ENCODE measurements at regions not wholly inside any gene's neighbourhood (a gene's known extent, or its start where the extent isn't known, plus 50 kb on each side); places are given as distances from the start of the nearest gene placed in this dataset.

GRCh38 chr21:19713313-19713712 is 1284.9 kb upstream of the NCAM2 start:
- no peak for DNase-seq

DNA sequence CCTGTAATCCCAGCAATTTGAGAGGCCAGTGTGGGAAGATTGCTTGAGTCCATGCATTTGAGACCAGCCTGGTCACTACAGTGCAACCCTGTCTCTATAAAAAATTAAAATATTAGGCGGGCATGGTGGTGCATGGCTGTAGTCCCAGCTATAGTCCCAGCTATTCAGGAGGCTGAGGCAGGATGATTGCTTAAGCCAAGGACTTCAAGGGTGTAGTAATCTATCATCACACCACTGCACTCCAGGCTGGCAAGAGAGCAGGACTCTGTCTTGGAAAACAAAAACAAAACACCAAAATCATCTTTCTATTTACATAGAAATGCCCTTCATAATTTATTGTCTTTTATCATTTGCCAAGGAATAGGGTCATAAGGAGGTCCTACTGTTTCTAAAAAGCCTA is 1274.1 kb upstream of the NCAM2 start:
- DNase-seq, result no peak

DNA sequence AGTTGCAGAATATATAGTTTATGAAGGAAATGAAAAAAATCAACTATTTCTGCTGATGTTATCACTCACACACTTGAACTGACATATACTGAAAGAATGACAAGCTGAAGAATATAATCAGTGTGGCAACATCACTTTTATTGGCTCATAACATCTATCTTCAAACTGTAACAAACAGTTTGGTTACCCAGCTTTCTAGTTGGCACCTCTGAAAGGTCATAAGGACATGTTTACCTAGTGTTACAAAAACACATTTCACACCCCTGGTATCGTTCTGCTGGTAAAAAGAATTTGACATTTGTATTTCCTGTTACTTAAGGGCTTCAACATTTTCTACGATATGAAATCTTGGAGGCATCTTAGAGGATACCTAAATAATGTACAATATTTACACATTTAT is 1267.0 kb upstream of the NCAM2 start:
- no peak for DNase-seq

- DNase-seq, result no peak
Measured at GRCh38 chr21:19759836-19760235, 1238.4 kb upstream of the NCAM2 start.

DNA sequence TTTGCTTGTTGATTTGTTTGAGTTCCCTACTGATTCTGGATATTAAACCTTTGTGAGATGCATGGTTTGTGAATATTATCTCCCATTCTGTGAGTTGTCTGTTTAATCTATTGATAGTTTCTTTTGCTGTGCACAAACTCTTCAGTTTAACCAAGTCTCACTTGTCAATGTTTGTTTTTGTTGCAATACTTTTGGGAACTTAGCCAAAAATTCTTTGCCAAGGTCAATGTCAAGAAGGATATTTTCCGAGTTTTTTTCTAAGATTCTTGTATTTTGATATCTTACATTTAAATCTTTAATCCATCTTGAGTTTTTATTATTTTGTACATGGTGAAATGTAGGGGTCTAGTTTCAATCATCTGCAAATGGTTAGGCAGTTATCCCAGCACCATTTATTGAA is 1230.7 kb upstream of the NCAM2 start:
- DNase-seq, result no peak

DNA sequence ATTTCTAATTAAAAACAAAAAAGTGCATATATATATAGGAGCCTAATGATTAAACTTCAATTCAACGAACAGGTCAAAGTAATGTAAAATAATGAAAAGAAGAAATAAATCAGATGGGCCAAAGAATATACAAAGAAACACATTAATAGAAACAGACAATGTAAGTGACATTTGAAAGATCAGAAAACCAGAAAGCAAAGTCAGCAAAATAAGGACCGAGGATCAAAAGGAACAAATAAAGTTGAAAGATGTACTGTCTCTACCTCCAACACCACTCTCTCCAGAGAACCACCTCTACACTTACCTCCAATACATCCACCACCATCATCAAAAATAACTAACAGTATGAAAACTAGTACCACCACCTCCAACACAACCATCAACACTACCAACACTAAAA is 1226.3 kb upstream of the NCAM2 start:
- no peak for DNase-seq

GRCh38 chr21:19776076-19776475 is 1222.1 kb upstream of the NCAM2 start:
- no peak for DNase-seq

- DNase-seq, result no peak
Measured at GRCh38 chr21:19781881-19782652, 1216.1 kb upstream of the NCAM2 start.

DNA sequence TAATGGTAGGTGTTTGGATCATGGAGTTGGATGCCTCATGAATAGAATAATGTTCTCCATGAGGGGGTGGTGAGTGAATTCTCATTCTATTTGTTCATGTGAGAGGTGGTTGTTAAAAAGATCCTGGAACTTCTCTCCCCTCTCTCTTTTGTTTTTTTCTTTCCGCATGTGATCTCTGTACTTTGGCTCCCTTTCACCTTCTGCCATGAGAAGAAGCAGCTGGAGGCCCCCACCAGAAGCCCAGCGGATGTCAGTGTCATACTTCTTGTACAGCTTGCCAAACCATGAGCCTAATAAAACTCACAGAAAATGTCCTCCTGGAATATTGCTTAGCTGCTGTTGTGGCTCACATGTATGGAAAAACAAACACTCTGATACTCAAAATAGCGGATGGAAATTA is 1212.3 kb upstream of the NCAM2 start:
- DNase-seq, result no peak

- DNase-seq, result no peak
Measured at GRCh38 chr21:19792004-19792403, 1206.2 kb upstream of the NCAM2 start.

- DNase-seq, result no peak
Measured at GRCh38 chr21:19807201-19807600, 1191.0 kb upstream of the NCAM2 start.

DNA sequence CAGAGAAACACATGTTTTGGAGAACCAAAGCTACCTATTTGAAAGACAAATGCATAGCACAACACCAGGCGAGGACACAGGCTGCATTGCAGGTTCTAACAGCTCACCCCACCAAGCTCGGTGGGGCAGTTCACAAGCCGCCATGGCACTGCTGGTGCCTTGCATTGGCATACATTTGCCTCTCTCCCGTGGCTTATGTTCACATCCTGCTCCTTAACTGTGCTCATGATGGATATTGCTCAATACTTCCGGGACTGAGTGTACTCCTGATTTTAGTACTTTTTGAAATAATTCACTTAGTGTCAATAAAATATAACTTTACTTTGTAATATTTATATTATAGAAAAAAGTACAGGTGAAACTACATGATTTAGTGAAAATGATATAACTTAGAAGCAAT is 1187.4 kb upstream of the NCAM2 start:
- DNase-seq, result no peak

- no peak for DNase-seq
Measured at GRCh38 chr21:19830446-19830845, 1167.8 kb upstream of the NCAM2 start.

- no peak for DNase-seq
Measured at GRCh38 chr21:19832551-19832950, 1165.7 kb upstream of the NCAM2 start.

- no peak for DNase-seq
Measured at GRCh38 chr21:19833082-19833481, 1165.1 kb upstream of the NCAM2 start.

- no peak for DNase-seq
Measured at GRCh38 chr21:19842601-19843000, 1155.6 kb upstream of the NCAM2 start.

GRCh38 chr21:19844334-19844733 is 1153.9 kb upstream of the NCAM2 start:
- no peak for DNase-seq

- DNase-seq, result no peak
Measured at GRCh38 chr21:19850157-19850556, 1148.1 kb upstream of the NCAM2 start.

- no peak for DNase-seq
Measured at GRCh38 chr21:19853061-19853460, 1145.1 kb upstream of the NCAM2 start.

DNA sequence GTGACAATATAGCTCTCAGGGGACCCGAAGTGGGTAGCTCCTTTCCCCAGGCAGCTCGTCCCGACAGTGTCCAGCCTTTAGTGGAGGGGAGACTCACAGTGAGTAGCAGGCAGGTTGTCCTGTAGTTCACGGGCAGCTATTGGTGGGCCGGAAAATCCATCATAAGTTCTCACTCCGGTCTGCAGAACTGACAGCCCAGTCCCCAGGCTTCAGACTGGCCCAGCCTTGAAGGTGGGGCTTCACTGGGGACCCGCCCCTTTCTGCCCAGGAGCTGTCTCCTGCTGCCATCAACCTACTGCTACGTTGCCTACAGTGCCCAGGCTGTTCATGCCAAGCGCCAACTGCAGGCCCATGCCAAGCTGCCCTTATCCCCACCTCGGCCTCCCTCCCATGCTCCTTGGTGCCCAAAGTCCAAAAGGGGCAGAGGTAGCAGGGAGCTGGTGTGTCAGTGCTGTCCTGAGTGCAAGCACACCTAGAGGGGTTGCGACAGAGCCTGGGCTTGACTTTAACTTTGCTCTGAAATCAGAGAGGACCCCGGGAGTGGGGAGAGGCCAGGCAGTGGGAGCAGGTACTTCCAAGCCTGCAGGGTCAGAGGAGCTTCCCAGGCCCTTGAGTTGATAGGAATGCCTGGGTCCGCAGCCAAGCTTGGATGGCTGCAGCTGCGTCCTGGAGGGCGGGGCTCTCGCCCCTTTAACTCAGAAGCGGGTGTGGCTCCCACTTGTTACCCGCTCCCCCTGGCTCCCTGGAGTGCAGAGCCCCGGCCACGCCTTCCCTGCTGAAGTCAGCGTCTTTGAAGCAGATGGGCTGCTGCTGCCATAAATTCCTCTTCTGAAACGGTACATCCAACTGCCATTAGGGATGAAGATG is 1144.3 kb upstream of the NCAM2 start:
- no peak for DNase-seq

GRCh38 chr21:19855522-19855921 is 1142.7 kb upstream of the NCAM2 start:
- no peak for DNase-seq

DNA sequence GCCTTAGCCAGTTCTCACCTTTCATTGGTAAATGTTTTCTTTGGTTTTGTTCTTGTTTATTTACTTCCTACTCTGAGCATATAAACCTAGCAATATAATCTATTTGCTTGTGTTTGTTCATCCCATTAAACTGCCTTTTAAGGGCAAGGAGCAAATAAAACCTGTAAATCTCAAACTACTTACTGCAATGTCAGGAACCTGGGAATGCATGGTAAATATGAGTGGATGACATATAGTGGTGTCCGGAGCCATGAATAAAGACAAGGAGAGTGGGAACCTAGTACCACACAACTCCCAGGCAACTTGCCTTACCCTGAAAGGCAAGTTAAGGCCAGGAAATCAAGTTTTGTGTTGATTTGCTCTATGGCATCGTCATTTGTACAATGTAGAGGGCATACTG is 1133.7 kb upstream of the NCAM2 start:
- DNase-seq, result no peak

- no peak for DNase-seq
Measured at GRCh38 chr21:19870682-19871081, 1127.5 kb upstream of the NCAM2 start.

GRCh38 chr21:19874521-19874920 is 1123.7 kb upstream of the NCAM2 start:
- no peak for DNase-seq
